ENCODE measurements at regions not wholly inside any gene's neighbourhood (a gene's known extent, or its start where the extent isn't known, plus 50 kb on each side); places are given as distances from the start of the nearest gene placed in this dataset.

DNA sequence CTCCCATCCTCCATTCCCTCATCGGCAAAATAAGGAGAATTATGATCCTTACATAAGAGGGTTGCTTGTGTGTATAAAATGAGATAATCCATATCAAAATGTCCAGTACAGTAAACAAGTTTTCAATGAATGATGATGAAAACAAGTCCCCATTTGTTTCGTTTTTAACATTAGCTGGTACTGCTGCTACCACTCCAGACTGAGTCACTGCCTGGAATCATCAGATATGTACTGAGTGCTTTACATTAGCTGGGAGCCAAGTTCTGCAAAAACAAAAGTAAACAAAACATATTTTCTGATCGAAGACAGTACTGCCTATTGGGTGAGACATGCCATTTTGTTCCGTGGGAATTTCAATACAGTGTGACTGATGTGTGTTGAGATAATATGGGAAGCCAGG is 123.2 kb upstream of the IGFBP7 start:
- TF ChIP-seq EP300 (IDR thresholded peaks at IDR 0.05), result no peak
- TF ChIP-seq, protein P1, sequence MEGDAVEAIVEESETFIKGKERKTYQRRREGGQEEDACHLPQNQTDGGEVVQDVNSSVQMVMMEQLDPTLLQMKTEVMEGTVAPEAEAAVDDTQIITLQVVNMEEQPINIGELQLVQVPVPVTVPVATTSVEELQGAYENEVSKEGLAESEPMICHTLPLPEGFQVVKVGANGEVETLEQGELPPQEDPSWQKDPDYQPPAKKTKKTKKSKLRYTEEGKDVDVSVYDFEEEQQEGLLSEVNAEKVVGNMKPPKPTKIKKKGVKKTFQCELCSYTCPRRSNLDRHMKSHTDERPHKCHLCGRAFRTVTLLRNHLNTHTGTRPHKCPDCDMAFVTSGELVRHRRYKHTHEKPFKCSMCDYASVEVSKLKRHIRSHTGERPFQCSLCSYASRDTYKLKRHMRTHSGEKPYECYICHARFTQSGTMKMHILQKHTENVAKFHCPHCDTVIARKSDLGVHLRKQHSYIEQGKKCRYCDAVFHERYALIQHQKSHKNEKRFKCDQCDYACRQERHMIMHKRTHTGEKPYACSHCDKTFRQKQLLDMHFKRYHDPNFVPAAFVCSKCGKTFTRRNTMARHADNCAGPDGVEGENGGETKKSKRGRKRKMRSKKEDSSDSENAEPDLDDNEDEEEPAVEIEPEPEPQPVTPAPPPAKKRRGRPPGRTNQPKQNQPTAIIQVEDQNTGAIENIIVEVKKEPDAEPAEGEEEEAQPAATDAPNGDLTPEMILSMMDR (IDR thresholded peaks at IDR 0.05), result no peak
